ENCODE measurements at regions not wholly inside any gene's neighbourhood (a gene's known extent, or its start where the extent isn't known, plus 50 kb on each side); places are given as distances from the start of the nearest gene placed in this dataset.
"Not testable (repeated sequence)": the region's sequence is repeated elsewhere in the genome, so short reads cannot be mapped to it uniquely, and the experiment has no call there.

DNA sequence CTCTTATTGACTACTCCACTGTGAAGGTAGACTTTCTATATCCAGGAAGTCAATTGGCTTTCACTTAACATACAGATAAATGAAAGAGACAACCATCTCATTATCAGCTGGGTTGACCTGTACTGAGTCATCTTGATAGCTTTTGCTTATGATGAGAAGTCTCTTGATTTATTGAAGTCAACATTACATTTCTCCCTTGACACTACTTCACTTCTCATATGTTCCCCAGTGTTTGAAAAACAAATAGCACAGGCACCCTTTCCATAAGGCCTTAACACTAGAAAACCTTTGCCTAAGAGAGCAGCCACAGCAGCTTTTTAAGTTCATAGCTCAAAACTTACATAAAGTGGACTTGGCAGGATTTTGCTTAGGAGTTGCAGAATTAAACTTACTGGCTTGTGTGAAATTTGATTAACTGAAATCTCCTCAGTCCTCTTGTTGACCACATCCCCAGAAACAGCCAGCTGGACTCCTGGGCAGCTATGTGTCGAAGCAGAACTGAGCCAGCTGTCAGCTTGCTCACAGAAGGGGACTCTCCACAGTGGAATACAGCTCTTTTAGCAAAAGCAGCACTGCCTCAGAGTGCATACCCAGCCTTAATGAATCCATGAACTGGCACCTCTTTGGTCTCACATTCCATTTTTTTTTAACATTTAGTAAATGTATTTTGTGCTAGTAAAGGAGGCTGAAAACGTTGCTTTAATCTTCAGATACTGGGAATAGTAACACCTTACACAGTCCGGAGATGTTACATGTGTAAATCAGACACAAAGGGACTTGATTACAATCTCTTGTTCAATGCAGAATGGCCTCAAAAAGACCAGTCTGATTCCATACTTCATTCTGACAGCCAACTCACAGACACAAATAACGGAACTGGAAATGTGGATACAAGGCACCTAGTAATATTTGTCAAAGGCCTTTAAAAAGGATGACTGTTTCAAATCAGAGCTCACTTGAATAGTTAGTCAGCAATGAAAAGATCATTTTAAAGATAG lies 1532.7 kb downstream of the HACE1 start:
- DNase-seq (peak in 3 of 5 donors; percentile 31 to 55 (median 50)), FAIRE-seq (no peak)
- Histone ChIP-seq H3K27ac (ENCODE audit: low read depth in 2 of 2, low read length in 2 of 2) (no peak overlapping the region), H3K36me3 (ENCODE audit: control insufficient read depth in 2 of 3, insufficient read depth in 3 of 3, low read length in 3 of 3) (no peaks in the 10 kb centered on the region), H3K4me1 (ENCODE audit: control insufficient read depth in 2 of 3, insufficient read depth in 2 of 3, low read depth in 1 of 3, low read length in 3 of 3) (no peaks in the 10 kb centered on the region), H3K9me3 (ENCODE audit: control insufficient read depth in 2 of 3, insufficient read depth in 1 of 3, low read length in 3 of 3) (no peaks in the 10 kb centered on the region), H3K9ac (ENCODE audit: low read length in 3 of 3) (no peak overlapping the region), H3K4me3 (ENCODE audit: low read length in 3 of 3) (no peak overlapping the region), H3K27me3 (ENCODE audit: control insufficient read depth, insufficient read depth, low read length) (no peaks in the 10 kb centered on the region)
- TF ChIP-seq, protein P1, sequence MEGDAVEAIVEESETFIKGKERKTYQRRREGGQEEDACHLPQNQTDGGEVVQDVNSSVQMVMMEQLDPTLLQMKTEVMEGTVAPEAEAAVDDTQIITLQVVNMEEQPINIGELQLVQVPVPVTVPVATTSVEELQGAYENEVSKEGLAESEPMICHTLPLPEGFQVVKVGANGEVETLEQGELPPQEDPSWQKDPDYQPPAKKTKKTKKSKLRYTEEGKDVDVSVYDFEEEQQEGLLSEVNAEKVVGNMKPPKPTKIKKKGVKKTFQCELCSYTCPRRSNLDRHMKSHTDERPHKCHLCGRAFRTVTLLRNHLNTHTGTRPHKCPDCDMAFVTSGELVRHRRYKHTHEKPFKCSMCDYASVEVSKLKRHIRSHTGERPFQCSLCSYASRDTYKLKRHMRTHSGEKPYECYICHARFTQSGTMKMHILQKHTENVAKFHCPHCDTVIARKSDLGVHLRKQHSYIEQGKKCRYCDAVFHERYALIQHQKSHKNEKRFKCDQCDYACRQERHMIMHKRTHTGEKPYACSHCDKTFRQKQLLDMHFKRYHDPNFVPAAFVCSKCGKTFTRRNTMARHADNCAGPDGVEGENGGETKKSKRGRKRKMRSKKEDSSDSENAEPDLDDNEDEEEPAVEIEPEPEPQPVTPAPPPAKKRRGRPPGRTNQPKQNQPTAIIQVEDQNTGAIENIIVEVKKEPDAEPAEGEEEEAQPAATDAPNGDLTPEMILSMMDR (IDR thresholded peaks at IDR 0.05; ENCODE audit: borderline replicate concordance, extremely low read depth, insufficient read depth) = no peak
- intact Hi-C loops (cut with DNase I) = no loop called here

DNA sequence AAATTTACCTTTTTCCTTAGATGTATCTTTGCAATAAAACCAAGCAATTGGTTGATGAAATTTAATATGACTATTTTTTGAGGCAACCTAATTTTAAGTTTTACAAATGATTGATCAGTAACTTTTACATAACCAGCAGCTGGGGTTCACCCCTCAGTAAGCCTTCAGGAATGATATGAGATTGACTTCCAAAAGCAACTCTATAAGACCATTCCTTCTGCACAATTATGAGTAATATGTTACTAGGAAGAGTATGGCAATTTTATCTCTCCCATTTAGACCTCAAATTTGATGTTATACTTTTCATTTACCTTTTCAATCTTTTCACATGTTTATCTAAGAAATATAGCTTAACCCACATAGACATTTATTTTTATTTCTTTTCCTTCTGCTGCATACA lies 1546.3 kb downstream of the HACE1 start:
- DNase-seq (no peak), FAIRE-seq (no peak)
- Histone ChIP-seq H3K4me3 (ENCODE audit: low read length in 3 of 3) (no peak overlapping the region), H3K27ac (ENCODE audit: low read depth in 2 of 2, low read length in 2 of 2) (no peak overlapping the region), H3K27me3 (ENCODE audit: control insufficient read depth, insufficient read depth, low read length) (no peaks in the 10 kb centered on the region), H3K9ac (ENCODE audit: low read length in 3 of 3) (no peak overlapping the region), H3K4me1 (ENCODE audit: control insufficient read depth in 2 of 3, insufficient read depth in 2 of 3, low read depth in 1 of 3, low read length in 3 of 3) (no peaks in the 10 kb centered on the region), H3K9me3 (ENCODE audit: control insufficient read depth in 2 of 3, insufficient read depth in 1 of 3, low read length in 3 of 3) (no peaks in the 10 kb centered on the region), H3K36me3 (ENCODE audit: control insufficient read depth in 2 of 3, insufficient read depth in 3 of 3, low read length in 3 of 3) (no peaks in the 10 kb centered on the region)
- TF ChIP-seq, protein P1 (IDR thresholded peaks at IDR 0.05; ENCODE audit: borderline replicate concordance, extremely low read depth, insufficient read depth) = no peak
- intact Hi-C loops (cut with DNase I) = no loop called here

DNA sequence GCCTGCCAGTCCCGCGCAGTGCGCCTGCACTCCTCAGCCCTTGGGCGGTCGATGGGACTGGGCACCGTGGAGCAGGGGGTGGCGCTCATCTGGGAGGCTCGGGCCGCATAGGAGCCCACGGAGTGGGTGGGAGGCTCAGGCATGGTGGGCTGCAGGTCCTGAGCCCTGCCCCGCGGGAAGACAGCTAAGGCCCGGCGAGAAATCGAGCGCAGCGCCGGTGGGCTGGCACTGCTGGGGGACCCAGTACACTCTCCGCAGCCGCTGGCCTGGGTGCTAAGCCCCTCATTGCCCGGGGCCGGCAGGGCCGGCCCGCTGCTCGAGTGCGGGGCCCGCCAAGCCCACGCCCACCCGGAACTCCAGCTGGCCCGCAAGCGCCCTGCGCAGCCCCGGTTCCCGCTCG lies 1565.3 kb downstream of the HACE1 start:
- H3K27ac ChIP-seq (ENCODE audit: low read depth in 2 of 2, low read length in 2 of 2); intact Hi-C loops (cut with DNase I); H3K4me1 ChIP-seq (ENCODE audit: control insufficient read depth in 2 of 3, insufficient read depth in 2 of 3, low read depth in 1 of 3, low read length in 3 of 3); FAIRE-seq; H3K9me3 ChIP-seq (ENCODE audit: control insufficient read depth in 2 of 3, insufficient read depth in 1 of 3, low read length in 3 of 3); H3K27me3 ChIP-seq (ENCODE audit: control insufficient read depth, insufficient read depth, low read length); H3K36me3 ChIP-seq (ENCODE audit: control insufficient read depth in 2 of 3, insufficient read depth in 3 of 3, low read length in 3 of 3); DNase-seq; H3K9ac ChIP-seq (ENCODE audit: low read length in 3 of 3); H3K4me3 ChIP-seq (ENCODE audit: low read length in 3 of 3): not testable (repeated sequence)

DNA sequence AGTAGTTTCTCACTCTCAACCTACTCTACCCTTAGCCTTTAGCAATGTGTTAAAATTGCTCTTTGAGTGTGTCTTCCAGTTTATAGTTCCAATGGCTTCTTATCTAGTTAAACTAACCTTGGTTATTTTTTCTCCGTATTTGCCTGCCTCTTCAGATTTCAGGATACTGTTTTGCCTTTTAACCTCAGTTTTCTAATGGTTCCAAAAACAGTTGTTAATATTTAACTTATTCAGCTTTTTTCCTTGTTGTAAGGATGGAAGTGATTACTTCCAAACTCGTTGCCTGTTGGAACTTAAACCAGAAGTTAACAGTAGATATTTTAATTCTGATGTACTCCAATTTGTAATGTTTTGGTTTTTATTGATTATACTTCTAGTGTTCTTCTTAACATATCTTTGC lies 1574.9 kb downstream of the HACE1 start:
- intact Hi-C loops (cut with DNase I) = no loop called here
- Histone ChIP-seq H3K4me1 (ENCODE audit: control insufficient read depth in 2 of 3, insufficient read depth in 2 of 3, low read depth in 1 of 3, low read length in 3 of 3) (no peaks in the 10 kb centered on the region), H3K36me3 (ENCODE audit: control insufficient read depth in 2 of 3, insufficient read depth in 3 of 3, low read length in 3 of 3) (no peaks in the 10 kb centered on the region), H3K4me3 (ENCODE audit: low read length in 3 of 3) (no peak overlapping the region), H3K27ac (ENCODE audit: low read depth in 2 of 2, low read length in 2 of 2) (no peak overlapping the region), H3K27me3 (ENCODE audit: control insufficient read depth, insufficient read depth, low read length) (no peaks in the 10 kb centered on the region), H3K9me3 (ENCODE audit: control insufficient read depth in 2 of 3, insufficient read depth in 1 of 3, low read length in 3 of 3) (no peaks in the 10 kb centered on the region), H3K9ac (ENCODE audit: low read length in 3 of 3) (no peak overlapping the region)
- FAIRE-seq = no peak
- DNase-seq = no peak
- TF ChIP-seq, protein P1 (IDR thresholded peaks at IDR 0.05; ENCODE audit: borderline replicate concordance, extremely low read depth, insufficient read depth) = no peak
